Prostate gland (tissue), 2 donors: ENCODE measurements at regions not wholly inside any gene's neighbourhood (a gene's known extent, or its start where the extent isn't known, plus 50 kb on each side); places are given as distances from the start of the nearest gene placed in this dataset.

Experiments used
- POLR2A ChIP-seq: fragments of 450-650 bp; IDR thresholded peaks from one replicate; pipeline ENCODE4 v1.6.1; 2016; ENCODE audit warnings: antibody characterized with exemption, mild to moderate bottlenecking
- POLR2AphosphoS5 ChIP-seq: sonication (generic); formaldehyde crosslinking; IDR thresholded peaks from one replicate; pipeline ENCODE4 v1.6.1; 2017; ENCODE audit warnings: antibody characterized with exemption
- TF ChIP-seq, protein P1 (sequence below), 4 experiments: fragments of 200-600 bp in 2 of 4; fragments of 450-650 bp in 2 of 4; sonication (generic) in 2 of 4; IDR thresholded peaks; 1 replicate in 3 of 4; 2 replicates in 1 of 4; pipeline ENCODE4 v1.5.1; 2016 to 2019; ENCODE audit warnings: antibody characterized with exemption in 4 of 4, mild to moderate bottlenecking in 2 of 4, moderate library complexity in 2 of 4

DNA sequence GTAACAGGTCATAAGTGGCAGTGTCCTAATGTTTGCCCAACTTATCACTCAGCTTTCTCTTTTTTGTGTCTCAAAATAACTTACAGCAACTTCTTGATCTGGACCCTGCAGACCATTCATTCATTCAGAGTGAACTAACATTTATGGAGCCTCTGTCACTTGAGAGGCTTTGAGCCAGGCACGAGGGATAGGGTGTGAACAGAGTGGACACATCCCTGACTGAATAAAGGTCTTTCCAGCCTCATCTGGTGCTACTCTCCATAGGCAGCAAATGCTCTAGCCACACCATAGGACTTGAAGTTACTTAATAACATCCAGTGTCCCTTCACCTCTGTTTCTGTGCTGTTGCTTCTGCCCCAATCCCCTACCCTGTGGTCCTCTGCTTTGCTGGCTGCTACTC, 212.1 kb upstream of the FBN2 start:
- no peak for TF ChIP-seq POLR2A
- TF ChIP-seq, protein P1, sequence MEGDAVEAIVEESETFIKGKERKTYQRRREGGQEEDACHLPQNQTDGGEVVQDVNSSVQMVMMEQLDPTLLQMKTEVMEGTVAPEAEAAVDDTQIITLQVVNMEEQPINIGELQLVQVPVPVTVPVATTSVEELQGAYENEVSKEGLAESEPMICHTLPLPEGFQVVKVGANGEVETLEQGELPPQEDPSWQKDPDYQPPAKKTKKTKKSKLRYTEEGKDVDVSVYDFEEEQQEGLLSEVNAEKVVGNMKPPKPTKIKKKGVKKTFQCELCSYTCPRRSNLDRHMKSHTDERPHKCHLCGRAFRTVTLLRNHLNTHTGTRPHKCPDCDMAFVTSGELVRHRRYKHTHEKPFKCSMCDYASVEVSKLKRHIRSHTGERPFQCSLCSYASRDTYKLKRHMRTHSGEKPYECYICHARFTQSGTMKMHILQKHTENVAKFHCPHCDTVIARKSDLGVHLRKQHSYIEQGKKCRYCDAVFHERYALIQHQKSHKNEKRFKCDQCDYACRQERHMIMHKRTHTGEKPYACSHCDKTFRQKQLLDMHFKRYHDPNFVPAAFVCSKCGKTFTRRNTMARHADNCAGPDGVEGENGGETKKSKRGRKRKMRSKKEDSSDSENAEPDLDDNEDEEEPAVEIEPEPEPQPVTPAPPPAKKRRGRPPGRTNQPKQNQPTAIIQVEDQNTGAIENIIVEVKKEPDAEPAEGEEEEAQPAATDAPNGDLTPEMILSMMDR (IDR thresholded peaks at IDR 0.05) = no peak
- TF ChIP-seq POLR2AphosphoS5 = no peak
